ENCODE measurements at regions not wholly inside any gene's neighbourhood (a gene's known extent, or its start where the extent isn't known, plus 50 kb on each side); places are given as distances from the start of the nearest gene placed in this dataset.

- Histone ChIP-seq H3K27me3 (ENCODE audit: control insufficient read depth, insufficient read depth, low read length) (no peaks in the 10 kb centered on the region), H3K4me3 (ENCODE audit: low read depth, low read length) (no peak overlapping the region), H3K36me3 (ENCODE audit: control insufficient read depth, insufficient read depth, low read length) (no peaks in the 10 kb centered on the region)
- POLR2A ChIA-PET: no interaction called here
- TF ChIP-seq, protein P1, sequence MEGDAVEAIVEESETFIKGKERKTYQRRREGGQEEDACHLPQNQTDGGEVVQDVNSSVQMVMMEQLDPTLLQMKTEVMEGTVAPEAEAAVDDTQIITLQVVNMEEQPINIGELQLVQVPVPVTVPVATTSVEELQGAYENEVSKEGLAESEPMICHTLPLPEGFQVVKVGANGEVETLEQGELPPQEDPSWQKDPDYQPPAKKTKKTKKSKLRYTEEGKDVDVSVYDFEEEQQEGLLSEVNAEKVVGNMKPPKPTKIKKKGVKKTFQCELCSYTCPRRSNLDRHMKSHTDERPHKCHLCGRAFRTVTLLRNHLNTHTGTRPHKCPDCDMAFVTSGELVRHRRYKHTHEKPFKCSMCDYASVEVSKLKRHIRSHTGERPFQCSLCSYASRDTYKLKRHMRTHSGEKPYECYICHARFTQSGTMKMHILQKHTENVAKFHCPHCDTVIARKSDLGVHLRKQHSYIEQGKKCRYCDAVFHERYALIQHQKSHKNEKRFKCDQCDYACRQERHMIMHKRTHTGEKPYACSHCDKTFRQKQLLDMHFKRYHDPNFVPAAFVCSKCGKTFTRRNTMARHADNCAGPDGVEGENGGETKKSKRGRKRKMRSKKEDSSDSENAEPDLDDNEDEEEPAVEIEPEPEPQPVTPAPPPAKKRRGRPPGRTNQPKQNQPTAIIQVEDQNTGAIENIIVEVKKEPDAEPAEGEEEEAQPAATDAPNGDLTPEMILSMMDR (IDR thresholded peaks at IDR 0.05; ENCODE audit: insufficient read depth, low read depth, low read length): no peak
- DNase-seq (ENCODE audit: low read depth): no peak
- CTCF ChIA-PET: no interaction called here
Observed at GRCh38 chr16:26441178-26441577, 625.5 kb upstream of the C16orf82 start.

- TF ChIP-seq, protein P1 (IDR thresholded peaks at IDR 0.05; ENCODE audit: insufficient read depth, low read depth, low read length): no peak
- CTCF ChIA-PET: no interaction called here
- Histone ChIP-seq H3K4me3 (ENCODE audit: low read depth, low read length) (no peak overlapping the region), H3K36me3 (ENCODE audit: control insufficient read depth, insufficient read depth, low read length) (no peaks in the 10 kb centered on the region), H3K27me3 (ENCODE audit: control insufficient read depth, insufficient read depth, low read length) (no peaks in the 10 kb centered on the region)
- POLR2A ChIA-PET: no interaction called here
- no peak for DNase-seq (ENCODE audit: low read depth)
Observed at GRCh38 chr16:26442321-26442720, 624.4 kb upstream of the C16orf82 start.

GRCh38 chr16:26447570-26447969 is 619.2 kb upstream of the C16orf82 start:
- TF ChIP-seq, protein P1 (IDR thresholded peaks at IDR 0.05; ENCODE audit: insufficient read depth, low read depth, low read length): no peak
- Histone ChIP-seq H3K4me3 (ENCODE audit: low read depth, low read length) (no peak overlapping the region), H3K27me3 (ENCODE audit: control insufficient read depth, insufficient read depth, low read length) (no peaks in the 10 kb centered on the region), H3K36me3 (ENCODE audit: control insufficient read depth, insufficient read depth, low read length) (no peaks in the 10 kb centered on the region)
- no peak for DNase-seq (ENCODE audit: low read depth)
- CTCF ChIA-PET: no interaction called here
- POLR2A ChIA-PET: no interaction called here

- ChIA-PET POLR2A (no interaction called here), CTCF (no interaction called here)
- no peak for DNase-seq (ENCODE audit: low read depth)
- Histone ChIP-seq H3K27me3 (ENCODE audit: control insufficient read depth, insufficient read depth, low read length) (no peaks in the 10 kb centered on the region), H3K4me3 (ENCODE audit: low read depth, low read length) (no peak overlapping the region), H3K36me3 (ENCODE audit: control insufficient read depth, insufficient read depth, low read length) (no peaks in the 10 kb centered on the region)
- TF ChIP-seq, protein P1 (IDR thresholded peaks at IDR 0.05; ENCODE audit: insufficient read depth, low read depth, low read length): no peak
Observed at GRCh38 chr16:26453215-26453614, 613.5 kb upstream of the C16orf82 start.

- DNase-seq (ENCODE audit: low read depth): no peak
- CTCF ChIA-PET: no interaction called here
- TF ChIP-seq, protein P1 (IDR thresholded peaks at IDR 0.05; ENCODE audit: insufficient read depth, low read depth, low read length): no peak
Observed at GRCh38 chr16:26454102-26454501, 612.6 kb upstream of the C16orf82 start.

More at GRCh38 chr16:26454102-26454501, 612.6 kb upstream of the C16orf82 start:
- H3K4me3 ChIP-seq (ENCODE audit: low read depth, low read length): no peak overlapping the region
- POLR2A ChIA-PET: no interaction called here
- no peaks in the 10 kb centered on the region for H3K27me3 ChIP-seq (ENCODE audit: control insufficient read depth, insufficient read depth, low read length)
- no peaks in the 10 kb centered on the region for H3K36me3 ChIP-seq (ENCODE audit: control insufficient read depth, insufficient read depth, low read length)
